Naive thymus-derived CD8-positive, alpha-beta T cell (primary cell): ENCODE measurements at regions not wholly inside any gene's neighbourhood (a gene's known extent, or its start where the extent isn't known, plus 50 kb on each side); places are given as distances from the start of the nearest gene placed in this dataset.

Experiments used
- ATAC-seq, 2 donors: fragments of 150-1000 bp; cut with Tn5 transposase in 1 of 2; sonication (Bioruptor Pico), chemical (Tn5 transposase) in 1 of 2; 1 replicate in 1 of 2; 2 replicates in 1 of 2; pipeline ENCODE4 v1.10.0; 2021; ENCODE audit warnings: mild to moderate bottlenecking in 2 of 2, moderate library complexity in 2 of 2
- POLR2A ChIA-PET: fragments of 350-600 bp; sonication (Branson Sonifier 250); formaldehyde crosslinking; loops from one replicate; lab custom pipeline; 2021; ENCODE audit warnings: antibody characterized with exemption; lab: Charles Lee
- DNase-seq, 10 donors: peaks; one replicate each; pipeline versions ENCODE4 v3.0.0 to v3.0.0-alpha.2; 2020 to 2022
- H3K27ac Mint-ChIP-seq, 10 donors: one replicate each; pipeline ENCODE4 v1.8.0; 2020 to 2022; ENCODE audit warnings: mild to moderate bottlenecking in 10 of 10, mixed read lengths in 10 of 10, moderate library complexity in 4 of 10, inconsistent platforms in 1 of 10
- H3K27me3 Mint-ChIP-seq, 5 donors: one replicate each; pipeline ENCODE4 v1.8.0; 2021 to 2022; ENCODE audit warnings: mixed read lengths in 5 of 5
- H3K36me3 Mint-ChIP-seq, 3 donors: one replicate each; pipeline ENCODE4 v1.8.0; 2020 to 2022; ENCODE audit warnings: mixed read lengths in 3 of 3, mild to moderate bottlenecking in 2 of 3, inconsistent platforms in 1 of 3
- H3K4me1 Mint-ChIP-seq, 4 donors: one replicate each; pipeline ENCODE4 v1.8.0; 2021 to 2022; ENCODE audit warnings: mixed read lengths in 4 of 4
- H3K4me3 Mint-ChIP-seq, 10 donors: one replicate each; pipeline ENCODE4 v1.8.0; 2020 to 2022; ENCODE audit warnings: mild to moderate bottlenecking in 10 of 10, mixed read lengths in 10 of 10, moderate library complexity in 6 of 10, inconsistent platforms in 1 of 10
- H3K9me3 Mint-ChIP-seq, 9 donors: one replicate each; pipeline ENCODE4 v1.8.0; 2020 to 2022; ENCODE audit warnings: mixed read lengths in 9 of 9, mild to moderate bottlenecking in 3 of 9, inconsistent platforms in 1 of 9, moderate library complexity in 1 of 9

DNA sequence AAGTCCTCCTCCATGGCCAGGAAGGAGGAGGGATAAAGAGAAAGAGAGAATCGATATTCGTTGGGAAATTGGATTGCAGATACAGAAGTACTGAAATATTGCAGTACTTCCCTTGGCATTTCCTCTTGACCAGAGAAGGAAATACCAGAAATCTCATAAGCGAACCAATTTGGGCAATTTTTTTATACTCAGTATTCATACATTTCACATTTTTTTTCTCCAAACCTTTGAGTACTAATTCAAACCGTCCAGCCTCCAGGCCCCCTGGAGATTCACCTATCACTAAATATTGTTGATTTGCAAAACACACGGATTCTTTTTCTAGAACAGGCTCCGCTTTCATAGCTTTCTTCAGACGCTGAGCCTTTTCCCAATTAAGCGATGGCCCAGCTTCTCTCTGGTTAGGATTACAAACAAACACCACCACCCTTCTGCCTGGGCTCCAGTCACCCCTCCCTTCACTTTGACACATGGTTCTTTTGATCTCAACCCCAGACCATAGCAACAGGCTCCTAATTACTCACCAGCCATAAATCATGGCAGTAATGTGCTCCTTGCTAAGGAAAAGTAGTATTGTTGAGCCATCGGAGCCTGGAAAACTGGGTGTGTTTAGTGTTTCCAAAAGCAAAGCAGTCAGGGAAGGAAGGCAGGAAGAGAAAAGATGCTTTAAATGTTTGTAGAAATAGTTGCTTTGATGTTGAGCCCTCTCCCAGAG, 138.4 kb upstream of the CCDC68 start:
- Mint-ChIP-seq H3K4me3 (no peak overlapping the region), H3K27me3 (peaks cover 0 to 1% (median 0%) of the 10 kb centered on the region in 5 donors), H3K4me1 (peaks cover 0 to 7% (median 0%) of the 10 kb centered on the region in 4 donors), H3K27ac (no peak overlapping the region), H3K36me3 (no peaks in the 10 kb centered on the region), H3K9me3 (peaks cover 0 to 7% (median 0%) of the 10 kb centered on the region in 9 donors)
- POLR2A ChIA-PET = no interaction called here
- ATAC-seq = no peak
- DNase-seq = no peak

DNA sequence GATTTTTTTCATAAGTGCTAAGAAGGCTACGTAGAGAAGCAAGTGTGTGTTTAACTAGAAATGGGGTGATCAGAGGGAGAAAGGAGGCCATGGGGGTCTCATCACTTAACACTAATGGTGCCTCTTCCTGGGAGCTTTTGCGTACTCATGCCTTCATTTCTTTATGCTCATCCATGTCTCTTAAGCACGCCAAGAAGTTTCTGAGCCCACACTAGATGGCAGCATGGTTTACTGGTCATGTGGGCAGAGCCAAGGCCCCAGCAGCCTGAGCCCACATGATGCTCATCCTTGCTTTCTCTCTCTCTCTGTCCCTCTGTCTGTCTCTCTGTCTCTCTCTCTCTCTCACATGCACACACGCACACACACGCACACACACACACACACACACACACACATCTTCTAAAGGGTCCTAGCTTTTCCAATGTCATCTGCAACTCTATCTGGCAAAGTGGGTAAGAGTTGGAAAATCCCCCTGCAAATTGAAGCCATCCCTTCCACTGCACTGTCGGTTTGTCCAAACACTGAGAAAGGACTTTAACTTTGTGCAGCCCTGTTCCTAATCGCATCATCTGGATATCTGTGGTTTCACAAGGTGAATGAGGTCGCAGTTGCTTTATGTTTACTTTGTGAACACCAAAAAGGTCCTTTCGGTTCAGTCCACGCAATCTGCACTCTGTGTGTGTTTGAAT, 137.1 kb upstream of the CCDC68 start:
- POLR2A ChIA-PET = no interaction called here
- H3K27me3 Mint-ChIP-seq = peaks cover 0 to 1% (median 0%) of the 10 kb centered on the region in 5 donors

DNA sequence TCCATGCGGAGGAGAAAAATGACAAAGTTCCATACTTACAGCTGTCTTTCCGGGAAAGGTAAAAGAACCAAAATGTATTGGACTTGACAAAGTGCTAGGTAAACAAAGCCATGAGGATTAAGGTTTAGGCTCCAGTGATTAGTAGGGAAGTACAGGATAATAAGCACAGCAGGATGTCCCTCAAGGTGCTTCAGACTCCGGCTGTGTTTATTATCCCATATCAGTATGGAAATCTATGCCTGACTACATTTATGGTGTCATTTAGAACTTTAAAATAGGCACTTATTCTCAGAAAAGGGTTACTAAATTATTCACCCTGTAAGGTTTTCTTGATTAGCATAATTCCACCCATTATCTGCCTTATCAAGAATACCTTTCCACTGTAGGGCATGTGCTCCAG, 136.3 kb upstream of the CCDC68 start:
- Mint-ChIP-seq H3K9me3 (peaks cover 0 to 7% (median 0%) of the 10 kb centered on the region in 9 donors), H3K27ac (no peak overlapping the region), H3K4me1 (peaks cover 0 to 7% (median 0%) of the 10 kb centered on the region in 4 donors), H3K27me3 (peaks cover 0 to 1% (median 0%) of the 10 kb centered on the region in 5 donors), H3K4me3 (no peak overlapping the region), H3K36me3 (no peaks in the 10 kb centered on the region)
- ATAC-seq (no peak), DNase-seq (no peak)
- POLR2A ChIA-PET = no interaction called here

More for the DNA sequence above, 137.1 kb upstream of the CCDC68 start:
- DNase-seq = no peak
- no peak for ATAC-seq
- Mint-ChIP-seq H3K4me3 (no peak overlapping the region), H3K9me3 (peaks cover 0 to 7% (median 0%) of the 10 kb centered on the region in 9 donors), H3K27ac (no peak overlapping the region), H3K36me3 (no peaks in the 10 kb centered on the region), H3K4me1 (peaks cover 0 to 7% (median 0%) of the 10 kb centered on the region in 4 donors)

DNA sequence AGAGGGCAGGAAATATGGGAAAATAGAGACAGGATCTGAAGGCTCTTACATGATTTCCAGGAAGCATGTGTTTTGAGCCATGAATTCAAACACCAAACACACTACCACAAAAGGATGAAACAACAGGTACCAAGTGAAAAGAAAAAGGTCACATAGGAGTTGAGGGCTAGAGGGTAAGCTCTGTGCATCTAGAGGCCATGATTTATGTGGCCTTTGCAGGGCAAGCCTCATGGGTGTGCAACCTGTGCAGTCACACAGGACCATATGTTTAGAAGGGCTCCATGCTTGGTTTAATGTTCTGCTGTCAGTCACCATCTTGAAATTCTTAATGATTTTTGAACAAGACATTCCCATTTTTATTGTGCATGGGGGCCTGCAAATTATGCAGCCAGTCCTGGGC, 134.5 kb upstream of the CCDC68 start:
- ATAC-seq = no peak
- Mint-ChIP-seq H3K4me3 (no peak overlapping the region), H3K27ac (no peak overlapping the region), H3K9me3 (peaks cover 0 to 11% (median 0%) of the 10 kb centered on the region in 9 donors), H3K27me3 (peaks cover 0 to 4% (median 2%) of the 10 kb centered on the region in 5 donors), H3K36me3 (no peaks in the 10 kb centered on the region), H3K4me1 (peaks cover 0 to 7% (median 0%) of the 10 kb centered on the region in 4 donors)
- POLR2A ChIA-PET = no interaction called here
- no peak for DNase-seq

DNA sequence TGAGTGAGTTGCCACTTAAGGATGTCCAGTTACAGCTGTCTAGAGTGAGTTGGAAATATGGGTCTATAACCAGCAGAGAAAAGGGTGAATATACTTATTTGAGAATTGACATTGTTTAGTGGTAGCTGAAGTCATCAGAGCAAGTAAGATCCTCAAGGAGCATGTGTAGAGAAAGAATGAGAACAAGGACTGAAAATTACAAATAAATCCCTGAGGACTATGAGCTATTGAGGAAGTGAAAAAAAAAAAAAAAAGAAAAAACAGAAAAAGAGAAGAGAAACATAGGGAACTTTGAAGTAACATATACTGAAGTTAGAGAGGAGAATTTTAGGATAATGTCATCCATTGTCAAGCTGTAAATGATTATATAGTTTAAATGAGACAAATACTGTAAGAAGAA, 134.0 kb upstream of the CCDC68 start:
- Mint-ChIP-seq H3K9me3 (peaks cover 0 to 11% (median 0%) of the 10 kb centered on the region in 9 donors), H3K4me3 (no peak overlapping the region), H3K27ac (no peak overlapping the region), H3K27me3 (peaks cover 0 to 4% (median 3%) of the 10 kb centered on the region in 5 donors), H3K4me1 (peaks cover 0 to 7% (median 0%) of the 10 kb centered on the region in 4 donors), H3K36me3 (no peaks in the 10 kb centered on the region)
- DNase-seq (no peak), ATAC-seq (no peak)
- POLR2A ChIA-PET = no interaction called here

DNA sequence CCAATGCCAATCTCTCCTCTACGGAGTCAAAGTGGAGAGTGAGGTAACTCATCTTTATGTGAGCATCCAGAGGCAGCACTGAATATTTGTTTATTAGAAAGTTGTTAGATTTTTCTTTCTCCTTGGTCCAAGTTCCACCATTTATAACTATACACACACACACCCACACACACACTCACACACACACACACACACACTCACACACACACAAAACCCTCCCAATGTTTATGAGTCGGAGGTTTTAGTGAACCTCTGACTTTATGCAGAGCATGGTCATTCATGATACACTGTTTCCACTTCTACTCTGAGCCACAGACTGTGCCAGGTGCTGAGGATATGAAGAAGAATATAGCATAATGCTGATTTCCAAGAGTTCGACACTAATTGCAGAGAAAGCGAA, 132.9 kb upstream of the CCDC68 start:
- Mint-ChIP-seq H3K27me3 (peaks cover 0 to 4% (median 3%) of the 10 kb centered on the region in 5 donors), H3K9me3 (peaks cover 0 to 11% (median 0%) of the 10 kb centered on the region in 9 donors), H3K4me1 (peaks cover 0 to 7% (median 0%) of the 10 kb centered on the region in 4 donors), H3K4me3 (no peak overlapping the region), H3K27ac (no peak overlapping the region), H3K36me3 (no peaks in the 10 kb centered on the region)
- POLR2A ChIA-PET = interaction anchor here (0.6 kb wide), 1 partner anchor 9 kb away, joined by 3 read pairs; no protein-coding TSS in a partner anchor
- ATAC-seq = no peak
- DNase-seq = no peak

DNA sequence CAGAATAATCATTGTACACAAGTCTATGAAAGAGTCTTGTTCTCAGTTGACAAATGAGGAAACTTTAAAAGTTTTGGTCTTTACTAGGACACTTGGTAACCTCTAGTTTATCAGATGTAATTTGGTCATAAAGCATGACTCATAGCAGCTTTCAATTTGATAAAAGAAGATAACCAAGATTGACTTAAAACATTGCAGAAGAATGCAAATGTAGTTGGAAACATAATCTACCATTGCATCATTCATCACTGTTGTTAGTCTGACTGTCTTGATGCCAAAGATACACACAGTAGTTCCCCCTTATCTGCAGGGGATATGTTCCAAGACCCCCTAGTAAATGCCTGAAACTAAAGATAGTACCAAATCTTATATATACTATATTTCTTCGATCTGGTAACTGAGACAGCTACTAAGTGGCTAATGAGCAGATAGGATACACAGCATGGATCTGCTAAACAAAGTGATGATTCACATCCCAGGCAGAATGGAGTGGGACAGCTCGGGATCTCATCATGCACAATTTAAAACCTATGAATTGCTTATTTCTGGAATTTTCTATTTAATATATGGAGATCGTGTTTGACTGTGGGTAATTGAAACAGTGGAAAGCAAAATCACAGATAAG, 131.4 kb upstream of the CCDC68 start:
- Mint-ChIP-seq H3K27ac (no peak overlapping the region), H3K27me3 (peaks cover 0 to 4% (median 3%) of the 10 kb centered on the region in 5 donors), H3K36me3 (no peaks in the 10 kb centered on the region), H3K9me3 (peaks cover 0 to 11% (median 0%) of the 10 kb centered on the region in 9 donors), H3K4me1 (peaks cover 0 to 7% (median 0%) of the 10 kb centered on the region in 4 donors), H3K4me3 (no peak overlapping the region)
- no peak for ATAC-seq
- POLR2A ChIA-PET = no interaction called here
- no peak for DNase-seq

DNA sequence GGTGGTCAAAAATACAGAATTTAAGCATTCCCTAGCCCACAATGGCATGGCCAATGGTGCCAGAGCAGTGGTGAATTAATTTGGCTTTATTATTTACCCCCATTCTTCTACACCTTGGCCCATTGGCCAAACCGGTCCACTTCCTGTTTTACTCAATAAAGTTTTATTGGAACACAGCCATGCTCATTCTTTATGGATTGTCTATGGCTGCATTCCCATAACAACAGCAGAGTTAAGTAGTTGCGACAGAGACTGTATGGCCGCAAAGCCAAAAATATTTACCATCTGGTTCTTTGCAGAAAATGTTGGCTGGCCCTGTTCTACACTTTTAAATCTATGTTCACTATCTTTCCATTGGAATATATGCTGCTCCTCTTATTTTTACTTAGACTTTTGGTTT, 130.3 kb upstream of the CCDC68 start:
- no peak overlapping the region for H3K27ac Mint-ChIP-seq
- peaks cover 0 to 7% (median 0%) of the 10 kb centered on the region in 4 donors for H3K4me1 Mint-ChIP-seq
- peaks cover 0 to 4% (median 3%) of the 10 kb centered on the region in 5 donors for H3K27me3 Mint-ChIP-seq
- POLR2A ChIA-PET = no interaction called here
- H3K4me3 Mint-ChIP-seq = no peak overlapping the region
- no peaks in the 10 kb centered on the region for H3K36me3 Mint-ChIP-seq
- DNase-seq = no peak
- H3K9me3 Mint-ChIP-seq = peaks cover 0 to 11% (median 0%) of the 10 kb centered on the region in 9 donors
- ATAC-seq = no peak

DNA sequence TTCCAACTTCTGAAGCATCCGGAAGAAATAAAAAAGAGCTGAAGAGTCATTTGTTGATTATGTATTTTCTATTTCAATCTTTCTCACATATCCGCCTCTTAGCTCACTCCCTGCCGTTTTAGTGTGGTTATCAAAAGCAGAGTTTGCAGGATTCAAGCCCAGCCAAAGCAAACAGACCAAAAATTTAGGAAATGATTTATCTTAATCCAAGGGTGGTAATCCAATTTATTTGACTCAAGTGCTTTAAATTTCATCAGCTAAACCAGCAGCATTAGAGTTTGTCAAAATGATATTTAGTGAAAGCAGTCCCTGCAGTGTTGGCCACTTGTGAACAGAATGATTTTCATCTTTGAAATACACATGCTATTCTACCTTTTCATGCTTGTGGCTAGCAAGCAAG, 129.3 kb upstream of the CCDC68 start:
- Mint-ChIP-seq H3K27me3 (peaks cover 0 to 4% (median 3%) of the 10 kb centered on the region in 5 donors), H3K27ac (no peak overlapping the region), H3K36me3 (no peaks in the 10 kb centered on the region), H3K4me3 (no peak overlapping the region), H3K4me1 (peaks cover 0 to 5% (median 0%) of the 10 kb centered on the region in 4 donors), H3K9me3 (peaks cover 0 to 10% (median 0%) of the 10 kb centered on the region in 9 donors)
- no peak for ATAC-seq
- no peak for DNase-seq
- POLR2A ChIA-PET = no interaction called here

DNA sequence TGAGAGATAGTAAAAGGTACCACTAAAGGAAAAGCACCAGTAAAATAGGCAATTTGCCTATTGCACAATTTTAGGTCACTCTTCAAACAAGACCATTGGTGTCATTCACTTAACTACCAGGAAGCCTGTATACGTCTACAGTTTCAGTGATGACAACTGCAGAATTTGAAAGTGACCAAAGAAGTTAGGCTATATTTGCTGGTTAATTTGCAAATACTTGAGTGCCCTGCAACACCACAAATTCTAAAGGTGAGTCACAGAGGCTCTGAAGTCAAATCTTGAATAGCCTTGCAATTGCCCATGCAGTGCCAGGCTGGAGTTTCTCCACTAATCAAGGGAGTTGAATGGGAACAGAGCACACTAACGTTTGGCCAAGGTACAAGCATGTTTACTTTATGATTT, 128.7 kb upstream of the CCDC68 start:
- Mint-ChIP-seq H3K36me3 (no peaks in the 10 kb centered on the region), H3K4me1 (no peaks in the 10 kb centered on the region), H3K9me3 (peaks cover 0 to 5% (median 0%) of the 10 kb centered on the region in 9 donors), H3K27ac (no peak overlapping the region), H3K27me3 (peaks cover 0 to 4% (median 3%) of the 10 kb centered on the region in 5 donors), H3K4me3 (no peak overlapping the region)
- POLR2A ChIA-PET = no interaction called here
- ATAC-seq = no peak
- DNase-seq = no peak

DNA sequence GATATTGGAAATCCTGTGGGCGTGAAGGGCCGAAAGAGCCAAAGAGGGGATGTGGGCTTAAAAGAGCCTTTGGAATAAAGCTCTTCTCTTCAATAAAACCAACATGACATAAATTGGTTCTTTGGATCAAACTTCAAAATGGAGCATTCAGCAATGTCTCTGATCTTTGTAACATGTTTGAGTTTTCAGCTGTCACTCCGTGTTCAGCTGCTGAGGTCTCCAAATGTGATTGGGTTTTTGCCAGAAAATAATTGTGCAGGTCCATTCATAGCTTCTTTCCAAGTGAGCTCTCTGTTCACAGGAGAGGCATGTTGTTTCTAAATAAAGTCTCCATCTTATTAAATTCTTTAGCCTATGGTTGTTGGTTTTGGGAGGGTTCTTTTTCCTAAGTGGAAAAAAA, 127.6 kb upstream of the CCDC68 start:
- H3K27me3 Mint-ChIP-seq = peaks cover 0 to 4% (median 3%) of the 10 kb centered on the region in 5 donors
- H3K27ac Mint-ChIP-seq = peak overlapping the region in 1 of 10 donors; percentile 53
- H3K4me1 Mint-ChIP-seq = no peaks in the 10 kb centered on the region
- POLR2A ChIA-PET = no interaction called here
- no peak overlapping the region for H3K4me3 Mint-ChIP-seq
- DNase-seq = no peak
- H3K36me3 Mint-ChIP-seq = no peaks in the 10 kb centered on the region
- ATAC-seq = no peak
- H3K9me3 Mint-ChIP-seq = peaks cover 0 to 5% (median 0%) of the 10 kb centered on the region in 9 donors

DNA sequence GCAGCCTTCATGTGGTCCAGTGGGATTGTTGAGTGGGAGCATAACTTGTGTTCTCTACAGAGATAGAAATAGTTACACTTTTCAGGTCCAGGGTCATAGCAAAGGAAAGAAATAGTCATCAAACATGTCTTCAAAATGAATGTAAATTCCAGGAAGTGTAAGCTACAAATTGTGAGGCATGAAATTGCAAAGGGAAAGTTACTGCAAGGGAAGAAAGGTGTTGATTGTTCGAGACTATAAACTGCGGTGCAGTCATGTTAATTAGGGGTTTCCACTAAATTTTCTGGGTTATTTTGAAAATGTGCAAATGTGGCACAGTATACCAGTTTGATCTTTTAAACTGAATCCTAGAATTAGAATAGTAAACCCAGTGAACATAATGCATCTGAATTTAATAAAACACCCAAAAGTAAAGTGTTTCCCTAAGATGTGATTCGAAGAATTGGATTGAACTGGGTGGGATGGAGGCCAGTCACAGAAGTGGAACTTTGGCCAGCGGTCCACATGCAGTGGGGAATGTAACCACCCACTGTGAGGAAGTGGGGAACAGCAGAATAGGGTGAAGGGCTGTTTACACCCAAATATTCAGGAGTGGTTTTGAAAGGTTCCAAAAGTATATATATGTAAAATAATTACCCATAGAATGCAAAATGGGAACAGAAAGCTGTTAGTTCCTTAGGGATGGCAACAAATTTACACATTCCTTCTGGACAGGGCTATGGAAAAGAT, 126.5 kb upstream of the CCDC68 start:
- Mint-ChIP-seq H3K27me3 (peaks cover 0 to 4% (median 3%) of the 10 kb centered on the region in 5 donors), H3K4me1 (no peaks in the 10 kb centered on the region), H3K4me3 (no peak overlapping the region), H3K36me3 (no peaks in the 10 kb centered on the region), H3K9me3 (peaks cover 0 to 5% (median 0%) of the 10 kb centered on the region in 9 donors), H3K27ac (no peak overlapping the region)
- POLR2A ChIA-PET = no interaction called here
- ATAC-seq (no peak), DNase-seq (no peak)
